Body of pancreas (tissue), 4 donors: ENCODE measurements at regions not wholly inside any gene's neighbourhood (a gene's known extent, or its start where the extent isn't known, plus 50 kb on each side); places are given as distances from the start of the nearest gene placed in this dataset.

ENCODE experiments used
- POLR2A ChIP-seq, 3 donors: fragments of 450-650 bp; IDR thresholded peaks; one replicate each; pipeline ENCODE4 v1.6.1; 2016; ENCODE audit warnings: antibody characterized with exemption in 3 of 3, mild to moderate bottlenecking in 2 of 3
- TF ChIP-seq, protein P1 (sequence below), 7 experiments: fragments of 450-650 bp in 4 of 7; fragments of 200-600 bp in 3 of 7; sonication (generic) in 3 of 7; IDR thresholded peaks; one replicate each; pipeline ENCODE4 v1.5.1; 2016 to 2019; ENCODE audit warnings: antibody characterized with exemption in 7 of 7

DNA sequence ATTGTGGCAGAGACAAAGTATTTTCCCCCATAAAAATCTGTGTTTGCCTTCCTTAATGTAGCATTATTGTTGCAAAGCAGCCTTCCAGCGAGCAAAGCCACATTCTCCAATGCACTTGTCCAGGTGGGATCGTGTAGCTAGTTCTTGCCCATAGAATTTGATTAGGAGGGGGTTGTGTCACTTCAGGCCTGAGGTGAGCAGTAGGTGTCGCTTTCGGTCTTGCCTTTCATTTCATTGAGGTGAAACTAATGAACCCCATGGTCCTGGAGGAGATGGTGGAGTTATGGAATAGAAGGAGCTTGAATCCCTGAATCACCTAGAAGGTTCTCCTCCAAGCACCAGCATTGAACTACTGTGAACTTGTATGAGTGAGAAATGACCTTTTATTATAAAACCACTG, 318.9 kb upstream of the PBX1 start:
- TF ChIP-seq, protein P1, sequence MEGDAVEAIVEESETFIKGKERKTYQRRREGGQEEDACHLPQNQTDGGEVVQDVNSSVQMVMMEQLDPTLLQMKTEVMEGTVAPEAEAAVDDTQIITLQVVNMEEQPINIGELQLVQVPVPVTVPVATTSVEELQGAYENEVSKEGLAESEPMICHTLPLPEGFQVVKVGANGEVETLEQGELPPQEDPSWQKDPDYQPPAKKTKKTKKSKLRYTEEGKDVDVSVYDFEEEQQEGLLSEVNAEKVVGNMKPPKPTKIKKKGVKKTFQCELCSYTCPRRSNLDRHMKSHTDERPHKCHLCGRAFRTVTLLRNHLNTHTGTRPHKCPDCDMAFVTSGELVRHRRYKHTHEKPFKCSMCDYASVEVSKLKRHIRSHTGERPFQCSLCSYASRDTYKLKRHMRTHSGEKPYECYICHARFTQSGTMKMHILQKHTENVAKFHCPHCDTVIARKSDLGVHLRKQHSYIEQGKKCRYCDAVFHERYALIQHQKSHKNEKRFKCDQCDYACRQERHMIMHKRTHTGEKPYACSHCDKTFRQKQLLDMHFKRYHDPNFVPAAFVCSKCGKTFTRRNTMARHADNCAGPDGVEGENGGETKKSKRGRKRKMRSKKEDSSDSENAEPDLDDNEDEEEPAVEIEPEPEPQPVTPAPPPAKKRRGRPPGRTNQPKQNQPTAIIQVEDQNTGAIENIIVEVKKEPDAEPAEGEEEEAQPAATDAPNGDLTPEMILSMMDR (IDR thresholded peaks at IDR 0.05): peak in 5 of 7 experiments; percentile 13 to 58 (median 46)
- TF ChIP-seq POLR2A (IDR thresholded peaks at IDR 0.05): no peak
